ENCODE measurements at regions not wholly inside any gene's neighbourhood (a gene's known extent, or its start where the extent isn't known, plus 50 kb on each side); places are given as distances from the start of the nearest gene placed in this dataset.
"Not testable (repeated sequence)": the region's sequence is repeated elsewhere in the genome, so short reads cannot be mapped to it uniquely, and the experiment has no call there.

- no peak for DNase-seq (ENCODE audit: low read depth, low spot score)
- Histone ChIP-seq H3K4me3 (no peak overlapping the region), H3K9me3 (ENCODE audit: low read depth, low read length) (no peaks in the 10 kb centered on the region), H3K9ac (ENCODE audit: insufficient read length) (no peak overlapping the region), H3K27ac (no peak overlapping the region), H3K36me3 (ENCODE audit: insufficient read depth, low read length) (no peaks in the 10 kb centered on the region)
- no peak for TF ChIP-seq FOXP2 (optimal IDR thresholded peaks at IDR 0.05; ENCODE audit: control extremely low read depth, extremely low read length, insufficient read depth)
- TF ChIP-seq EZH2 (IDR thresholded peaks at IDR 0.05), result no peak
- TF ChIP-seq POLR2AphosphoS5 (IDR thresholded peaks at IDR 0.05; ENCODE audit: borderline replicate concordance, low read depth, low read length), result no peak
These were observed 133.2 kb upstream of the LY86 start for GRCh38 chr6:6455272-6455671.

GRCh38 chr6:6458172-6458571 is 130.3 kb upstream of the LY86 start:
- Histone ChIP-seq H3K4me3 (no peak overlapping the region), H3K9ac (ENCODE audit: insufficient read length) (no peak overlapping the region), H3K36me3 (ENCODE audit: insufficient read depth, low read length) (no peaks in the 10 kb centered on the region), H3K9me3 (ENCODE audit: low read depth, low read length) (no peaks in the 10 kb centered on the region), H3K27ac (no peak overlapping the region)
- DNase-seq (ENCODE audit: low read depth, low spot score), result no peak
- TF ChIP-seq POLR2AphosphoS5 (IDR thresholded peaks at IDR 0.05; ENCODE audit: borderline replicate concordance, low read depth, low read length), result no peak

GRCh38 chr6:6459963-6460362 is 128.6 kb upstream of the LY86 start:
- H3K27ac ChIP-seq; H3K36me3 ChIP-seq (ENCODE audit: insufficient read depth, low read length); H3K4me3 ChIP-seq; H3K9ac ChIP-seq (ENCODE audit: insufficient read length); DNase-seq (ENCODE audit: low read depth, low spot score); H3K9me3 ChIP-seq (ENCODE audit: low read depth, low read length): not testable (repeated sequence)

GRCh38 chr6:6460416-6460815 is 128.1 kb upstream of the LY86 start:
- H3K9ac ChIP-seq (ENCODE audit: insufficient read length), result no peak overlapping the region
- no peak overlapping the region for H3K27ac ChIP-seq
- no peaks in the 10 kb centered on the region for H3K9me3 ChIP-seq (ENCODE audit: low read depth, low read length)
- H3K4me3 ChIP-seq, result no peak overlapping the region
- no peaks in the 10 kb centered on the region for H3K36me3 ChIP-seq (ENCODE audit: insufficient read depth, low read length)
- TF ChIP-seq POLR2AphosphoS5 (IDR thresholded peaks at IDR 0.05; ENCODE audit: borderline replicate concordance, low read depth, low read length) (no peak), EZH2 (IDR thresholded peaks at IDR 0.05) (no peak), FOXP2 (optimal IDR thresholded peaks at IDR 0.05; ENCODE audit: control extremely low read depth, extremely low read length, insufficient read depth) (no peak)
- DNase-seq (ENCODE audit: low read depth, low spot score), result no peak

- no peak overlapping the region for H3K27ac ChIP-seq
- H3K9ac ChIP-seq (ENCODE audit: insufficient read length), result no peak overlapping the region
- TF ChIP-seq FOXP2 (optimal IDR thresholded peaks at IDR 0.05; ENCODE audit: control extremely low read depth, extremely low read length, insufficient read depth) (no peak), POLR2AphosphoS5 (IDR thresholded peaks at IDR 0.05; ENCODE audit: borderline replicate concordance, low read depth, low read length) (no peak), EZH2 (IDR thresholded peaks at IDR 0.05) (no peak)
- DNase-seq (ENCODE audit: low read depth, low spot score), result no peak
- no peaks in the 10 kb centered on the region for H3K36me3 ChIP-seq (ENCODE audit: insufficient read depth, low read length)
- H3K4me3 ChIP-seq, result no peak overlapping the region
- no peaks in the 10 kb centered on the region for H3K9me3 ChIP-seq (ENCODE audit: low read depth, low read length)
These were observed 127.4 kb upstream of the LY86 start for GRCh38 chr6:6461138-6461537.

GRCh38 chr6:6466967-6467761 is 121.4 kb upstream of the LY86 start:
- Histone ChIP-seq H3K9ac (ENCODE audit: insufficient read length) (no peak overlapping the region), H3K9me3 (ENCODE audit: low read depth, low read length) (no peaks in the 10 kb centered on the region), H3K27ac (no peak overlapping the region), H3K4me3 (no peak overlapping the region), H3K36me3 (ENCODE audit: insufficient read depth, low read length) (no peaks in the 10 kb centered on the region)
- TF ChIP-seq POLR2AphosphoS5 (IDR thresholded peaks at IDR 0.05; ENCODE audit: borderline replicate concordance, low read depth, low read length) (no peak), EZH2 (IDR thresholded peaks at IDR 0.05) (no peak), FOXP2 (optimal IDR thresholded peaks at IDR 0.05; ENCODE audit: control extremely low read depth, extremely low read length, insufficient read depth) (no peak)
- DNase-seq (ENCODE audit: low read depth, low spot score), result no peak

GRCh38 chr6:6469074-6469473 is 119.4 kb upstream of the LY86 start:
- TF ChIP-seq POLR2AphosphoS5 (IDR thresholded peaks at IDR 0.05; ENCODE audit: borderline replicate concordance, low read depth, low read length) (no peak), EZH2 (IDR thresholded peaks at IDR 0.05) (no peak), FOXP2 (optimal IDR thresholded peaks at IDR 0.05; ENCODE audit: control extremely low read depth, extremely low read length, insufficient read depth) (no peak)
- no peak overlapping the region for H3K9ac ChIP-seq (ENCODE audit: insufficient read length)

GRCh38 chr6:6470123-6470522 is 118.4 kb upstream of the LY86 start:
- no peaks in the 10 kb centered on the region for H3K9me3 ChIP-seq (ENCODE audit: low read depth, low read length)
- no peak overlapping the region for H3K9ac ChIP-seq (ENCODE audit: insufficient read length)
- H3K27ac ChIP-seq, result no peak overlapping the region
- no peak overlapping the region for H3K4me3 ChIP-seq
- DNase-seq (ENCODE audit: low read depth, low spot score), result no peak
- TF ChIP-seq FOXP2 (optimal IDR thresholded peaks at IDR 0.05; ENCODE audit: control extremely low read depth, extremely low read length, insufficient read depth), result no peak
- TF ChIP-seq POLR2AphosphoS5 (IDR thresholded peaks at IDR 0.05; ENCODE audit: borderline replicate concordance, low read depth, low read length), result no peak
- no peak for TF ChIP-seq EZH2 (IDR thresholded peaks at IDR 0.05)
- H3K36me3 ChIP-seq (ENCODE audit: insufficient read depth, low read length), result no peaks in the 10 kb centered on the region

More at GRCh38 chr6:6469074-6469473, 119.4 kb upstream of the LY86 start:
- DNase-seq (ENCODE audit: low read depth, low spot score), result no peak
- H3K27ac ChIP-seq, result no peak overlapping the region
- H3K36me3 ChIP-seq (ENCODE audit: insufficient read depth, low read length), result no peaks in the 10 kb centered on the region
- no peak overlapping the region for H3K4me3 ChIP-seq
- no peaks in the 10 kb centered on the region for H3K9me3 ChIP-seq (ENCODE audit: low read depth, low read length)

GRCh38 chr6:6471276-6471675 is 117.2 kb upstream of the LY86 start:
- Histone ChIP-seq H3K36me3 (ENCODE audit: insufficient read depth, low read length) (no peaks in the 10 kb centered on the region), H3K4me3 (no peak overlapping the region), H3K9ac (ENCODE audit: insufficient read length) (no peak overlapping the region), H3K27ac (no peak overlapping the region), H3K9me3 (ENCODE audit: low read depth, low read length) (no peaks in the 10 kb centered on the region)
- DNase-seq (ENCODE audit: low read depth, low spot score), result no peak
- TF ChIP-seq EZH2 (IDR thresholded peaks at IDR 0.05) (no peak), POLR2AphosphoS5 (IDR thresholded peaks at IDR 0.05; ENCODE audit: borderline replicate concordance, low read depth, low read length) (no peak), FOXP2 (optimal IDR thresholded peaks at IDR 0.05; ENCODE audit: control extremely low read depth, extremely low read length, insufficient read depth) (no peak)

Measured in SK-N-MC (cell line).